ENCODE measurements at regions not wholly inside any gene's neighbourhood (a gene's known extent, or its start where the extent isn't known, plus 50 kb on each side); places are given as distances from the start of the nearest gene placed in this dataset.
"Not testable (repeated sequence)": the region's sequence is repeated elsewhere in the genome, so short reads cannot be mapped to it uniquely, and the experiment has no call there.

DNA sequence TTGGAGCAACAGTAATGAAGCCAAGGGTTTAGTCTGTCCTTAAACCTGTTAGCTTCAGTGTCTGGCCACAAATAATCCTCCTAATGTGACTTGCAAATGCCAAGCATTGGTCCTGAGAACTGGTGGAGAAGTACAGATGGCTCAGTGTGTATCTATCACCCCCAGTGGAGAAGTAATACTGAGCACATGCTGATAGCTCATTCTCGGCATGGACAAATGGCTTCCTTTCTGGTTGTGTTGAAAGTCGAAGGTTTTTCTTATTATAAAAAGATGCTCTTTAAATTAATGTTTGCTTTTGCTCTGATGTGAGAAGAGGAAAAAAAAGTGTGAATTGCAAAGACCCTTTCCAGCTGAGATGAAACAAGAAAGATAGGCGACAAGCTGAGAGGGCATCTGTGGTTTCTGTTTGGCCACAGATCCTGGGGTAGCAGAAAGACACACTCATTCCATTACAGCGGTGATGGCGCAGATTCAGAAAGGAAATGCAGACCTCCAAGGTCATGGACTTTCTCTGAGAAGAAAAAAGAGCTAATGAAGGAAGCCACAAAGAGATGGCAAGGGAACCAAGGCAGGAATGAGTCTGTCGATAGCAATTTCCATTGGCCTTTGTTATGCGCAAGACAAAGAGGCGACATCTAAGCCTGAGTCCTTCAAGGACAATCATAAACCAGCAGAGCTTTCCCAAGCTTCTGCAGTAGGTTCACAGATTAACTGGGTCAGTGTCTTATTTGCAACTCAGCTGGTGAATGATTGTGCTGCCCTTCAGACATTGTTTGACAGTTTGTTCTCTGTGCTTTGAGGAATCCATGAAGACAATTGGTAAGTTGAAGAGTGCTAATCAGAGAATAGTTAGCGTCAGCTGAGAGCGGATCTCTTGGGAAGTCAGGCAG, 155.5 kb upstream of the RGS6 start:
- no peaks in the 10 kb centered on the region for H3K36me3 Mint-ChIP-seq (ENCODE audit: low read depth)
- DNase-seq = no peak
- no peaks in the 10 kb centered on the region for H3K9me3 ChIP-seq (ENCODE audit: control insufficient read depth, low read length, poor library complexity, severe bottlenecking)
- peaks cover 4% of the 10 kb centered on the region for H3K4me1 Mint-ChIP-seq
- peaks cover 55% of the 10 kb centered on the region for H3K27me3 Mint-ChIP-seq
- ATAC-seq = no peak
- H3K27ac Mint-ChIP-seq = no peak overlapping the region
- no peak overlapping the region for H3K4me3 Mint-ChIP-seq

DNA sequence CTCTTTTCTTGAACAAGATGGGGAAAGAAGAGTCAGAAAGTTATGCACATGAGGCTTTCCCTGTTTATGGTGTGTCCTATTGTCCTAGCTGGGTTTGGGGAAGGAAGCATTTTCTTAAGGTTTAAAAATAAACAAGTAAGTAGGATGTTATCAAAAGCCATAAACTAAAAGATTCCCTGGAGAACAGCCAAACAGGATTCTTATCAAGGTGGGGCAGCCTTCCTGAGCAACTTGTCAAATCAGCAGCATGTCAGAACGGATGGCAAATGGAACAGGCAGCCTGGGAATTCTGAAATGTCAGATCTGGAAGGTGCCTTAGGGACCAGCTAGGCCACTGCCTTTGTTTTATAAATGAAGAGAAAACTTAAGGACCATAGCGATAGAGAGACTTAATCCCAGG, 152.2 kb upstream of the RGS6 start:
- H3K9me3 ChIP-seq (ENCODE audit: control insufficient read depth, low read length, poor library complexity, severe bottlenecking) = no peaks in the 10 kb centered on the region
- H3K36me3 Mint-ChIP-seq (ENCODE audit: low read depth) = no peaks in the 10 kb centered on the region
- H3K27me3 Mint-ChIP-seq = peaks cover 48% of the 10 kb centered on the region
- DNase-seq (no peak), ATAC-seq (no peak)
- no peak overlapping the region for H3K27ac Mint-ChIP-seq
- H3K4me3 Mint-ChIP-seq = no peak overlapping the region
- H3K4me1 Mint-ChIP-seq = peaks cover 4% of the 10 kb centered on the region

DNA sequence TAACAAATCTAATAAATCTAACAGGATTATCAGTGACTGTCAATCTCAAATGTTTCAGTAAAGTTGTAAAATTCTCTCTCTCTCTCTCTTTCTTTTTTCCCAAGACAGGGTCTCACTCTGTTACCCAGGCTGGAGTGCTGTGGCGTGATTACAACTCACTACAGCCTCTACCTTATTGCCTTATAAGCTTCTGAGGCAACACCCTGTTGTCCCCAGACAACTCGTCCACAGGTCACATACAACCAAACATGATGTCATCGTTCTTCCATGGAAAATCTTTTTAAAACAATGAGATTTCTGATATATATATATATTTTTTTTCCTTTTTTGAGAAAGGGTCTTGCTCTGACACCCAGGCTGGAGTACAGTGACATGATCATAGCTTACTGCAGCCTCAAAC, 151.4 kb upstream of the RGS6 start:
- Mint-ChIP-seq H3K4me3 (no peak overlapping the region), H3K36me3 (ENCODE audit: low read depth) (no peaks in the 10 kb centered on the region), H3K27ac (no peak overlapping the region), H3K4me1 (peaks cover 4% of the 10 kb centered on the region), H3K27me3 (peaks cover 42% of the 10 kb centered on the region)
- H3K9me3 ChIP-seq (ENCODE audit: control insufficient read depth, low read length, poor library complexity, severe bottlenecking) = no peaks in the 10 kb centered on the region
- no peak for DNase-seq
- ATAC-seq = no peak

DNA sequence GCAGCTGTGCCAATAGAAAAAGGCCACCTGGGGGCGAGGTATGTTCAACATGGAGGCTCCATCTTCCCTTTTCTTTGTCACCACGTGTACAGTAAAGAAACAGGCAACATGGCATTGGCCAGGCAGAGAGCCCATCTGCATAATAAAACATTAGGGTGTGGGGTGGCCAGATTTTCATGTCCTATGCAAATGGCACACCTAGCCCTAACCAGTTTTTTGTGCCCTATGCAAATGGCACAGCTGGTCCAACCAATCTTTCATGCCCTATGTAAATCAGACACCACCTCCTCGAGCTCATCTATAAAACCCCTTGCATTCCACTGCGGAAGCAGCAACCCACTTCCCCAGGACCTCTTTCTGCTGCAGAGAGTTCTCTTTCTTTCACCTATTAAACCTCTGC, 149.1 kb upstream of the RGS6 start:
- Mint-ChIP-seq H3K4me3 (no peak overlapping the region), H3K27ac (no peak overlapping the region), H3K36me3 (ENCODE audit: low read depth) (no peaks in the 10 kb centered on the region), H3K27me3 (peaks cover 26% of the 10 kb centered on the region), H3K4me1 (no peaks in the 10 kb centered on the region)
- no peaks in the 10 kb centered on the region for H3K9me3 ChIP-seq (ENCODE audit: control insufficient read depth, low read length, poor library complexity, severe bottlenecking)
- DNase-seq = no peak
- ATAC-seq = no peak

DNA sequence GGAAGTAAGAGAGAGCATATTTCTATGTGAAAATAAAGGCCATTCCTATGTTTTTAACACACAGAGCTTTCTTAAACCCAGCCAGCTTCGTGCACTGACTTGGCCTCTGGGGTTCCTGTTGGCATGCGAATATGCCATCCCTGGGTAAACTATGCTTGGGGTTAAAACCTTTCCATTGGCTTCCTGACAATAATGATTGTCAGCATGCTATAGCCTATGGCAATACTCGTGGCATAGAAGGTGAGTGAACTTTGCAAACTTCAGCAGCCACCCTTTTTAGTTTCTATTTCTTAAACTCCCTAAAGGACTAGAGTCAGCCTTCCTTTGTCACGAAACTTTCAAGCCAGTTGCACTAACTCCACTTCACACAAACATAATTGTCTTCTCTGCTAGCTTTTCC, 148.4 kb upstream of the RGS6 start:
- no peaks in the 10 kb centered on the region for H3K36me3 Mint-ChIP-seq (ENCODE audit: low read depth)
- no peak overlapping the region for H3K27ac Mint-ChIP-seq
- no peaks in the 10 kb centered on the region for H3K9me3 ChIP-seq (ENCODE audit: control insufficient read depth, low read length, poor library complexity, severe bottlenecking)
- peaks cover 21% of the 10 kb centered on the region for H3K27me3 Mint-ChIP-seq
- no peak overlapping the region for H3K4me3 Mint-ChIP-seq
- no peaks in the 10 kb centered on the region for H3K4me1 Mint-ChIP-seq
- ATAC-seq = no peak
- DNase-seq = no peak

DNA sequence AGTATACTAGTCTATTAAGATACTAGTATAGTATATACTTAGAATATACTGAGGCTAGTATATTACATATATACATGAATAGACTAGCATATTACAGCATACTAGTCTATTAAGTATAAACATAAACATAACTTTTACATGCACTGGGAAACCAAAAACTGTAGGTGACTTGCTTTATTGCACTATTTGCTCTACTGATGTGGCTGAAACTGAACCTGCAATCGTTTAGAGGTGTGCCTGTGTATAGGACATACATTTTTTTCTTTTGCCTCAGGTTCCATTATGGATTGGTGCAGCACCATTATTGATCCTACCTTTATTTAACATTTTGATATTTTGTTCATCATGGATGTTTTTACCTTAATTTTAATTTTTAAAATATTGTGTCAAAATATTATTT, 143.2 kb upstream of the RGS6 start:
- DNase-seq = no peak
- ATAC-seq = no peak
- H3K9me3 ChIP-seq (ENCODE audit: control insufficient read depth, low read length, poor library complexity, severe bottlenecking) = no peaks in the 10 kb centered on the region
- Mint-ChIP-seq H3K27me3 (no peaks in the 10 kb centered on the region), H3K27ac (no peak overlapping the region), H3K4me3 (no peak overlapping the region), H3K36me3 (ENCODE audit: low read depth) (no peaks in the 10 kb centered on the region), H3K4me1 (no peaks in the 10 kb centered on the region)

DNA sequence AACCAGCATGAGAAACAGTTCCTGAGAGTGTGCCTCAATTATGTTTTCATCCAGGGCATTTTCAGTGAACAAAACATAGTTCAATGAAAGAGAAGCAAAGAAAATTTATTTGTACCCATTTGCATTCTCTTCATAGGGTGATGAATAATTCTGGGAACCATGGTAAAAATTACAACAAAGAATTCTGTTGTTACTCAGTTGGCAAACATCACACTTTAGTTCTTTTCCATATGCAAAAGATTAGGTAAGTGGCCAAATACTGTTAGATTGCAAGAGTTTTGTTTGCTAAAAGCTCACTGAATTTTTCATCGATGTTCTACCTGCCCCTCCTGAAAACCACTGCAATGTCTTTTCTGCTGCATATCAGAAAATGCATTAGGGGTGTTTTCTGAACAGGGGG, 132.4 kb upstream of the RGS6 start:
- DNase-seq = no peak
- Mint-ChIP-seq H3K4me1 (no peaks in the 10 kb centered on the region), H3K27me3 (peaks cover 55% of the 10 kb centered on the region), H3K36me3 (ENCODE audit: low read depth) (peaks cover 5% of the 10 kb centered on the region), H3K4me3 (no peak overlapping the region), H3K27ac (no peak overlapping the region)
- no peak for ATAC-seq
- no peaks in the 10 kb centered on the region for H3K9me3 ChIP-seq (ENCODE audit: control insufficient read depth, low read length, poor library complexity, severe bottlenecking)

DNA sequence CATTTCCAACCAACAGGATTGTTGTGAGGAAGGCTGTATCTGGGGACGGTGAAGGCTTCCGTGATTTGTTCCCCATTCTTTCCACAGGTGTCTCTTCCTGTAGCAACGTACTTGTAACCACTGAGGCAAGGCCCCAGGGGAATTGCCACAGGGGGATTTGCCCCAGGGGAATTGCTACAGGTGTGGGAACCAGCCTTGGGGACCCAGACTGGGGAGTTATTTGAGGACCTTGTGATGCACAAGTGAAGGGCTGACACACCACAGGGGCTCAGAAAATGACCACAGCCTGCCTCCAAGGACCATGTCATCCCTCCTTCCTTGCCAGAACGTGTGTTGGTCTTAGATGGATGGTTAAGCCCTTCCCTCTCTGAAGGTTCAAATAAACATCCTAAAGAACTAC, 131.4 kb upstream of the RGS6 start:
- Mint-ChIP-seq H3K36me3 (ENCODE audit: low read depth) (peaks cover 6% of the 10 kb centered on the region), H3K4me1 (no peaks in the 10 kb centered on the region), H3K4me3 (no peak overlapping the region), H3K27ac (no peak overlapping the region), H3K27me3 (peaks cover 54% of the 10 kb centered on the region)
- no peak for DNase-seq
- no peak for ATAC-seq
- H3K9me3 ChIP-seq (ENCODE audit: control insufficient read depth, low read length, poor library complexity, severe bottlenecking) = no peaks in the 10 kb centered on the region

DNA sequence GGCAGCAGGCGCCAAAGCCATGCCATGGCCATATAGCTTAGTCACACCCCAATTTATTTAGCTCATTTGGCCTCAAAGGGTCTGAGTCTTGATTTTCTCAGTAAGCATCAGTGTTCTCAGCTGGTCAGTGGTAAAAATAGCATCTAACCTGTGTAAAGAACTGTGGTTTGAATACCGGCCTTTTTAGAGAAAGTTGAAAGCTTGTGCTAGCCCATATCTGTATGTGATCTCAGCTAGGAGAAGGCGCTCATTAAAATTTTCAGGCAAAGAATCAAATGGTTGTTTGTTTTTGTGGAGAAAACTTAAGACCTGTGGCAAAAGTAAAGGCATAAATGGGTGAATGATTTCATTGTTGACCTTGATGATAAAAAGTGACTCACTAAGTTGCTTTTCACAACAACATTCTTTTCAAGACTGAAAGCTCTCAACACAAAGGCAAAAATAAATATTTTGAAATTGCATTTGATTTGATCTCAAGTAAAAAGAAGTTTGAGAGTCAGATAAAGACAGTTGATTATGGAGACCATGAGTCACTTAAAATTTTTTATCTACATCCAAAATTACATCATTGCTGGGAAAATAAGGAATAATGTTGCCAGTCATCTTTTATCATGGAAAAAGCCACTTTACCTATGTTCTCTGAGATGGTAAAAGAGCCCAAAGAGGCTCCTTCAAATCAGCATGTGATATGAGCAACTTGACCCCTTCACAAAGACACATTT, 128.5 kb upstream of the RGS6 start:
- no peaks in the 10 kb centered on the region for H3K4me1 Mint-ChIP-seq
- DNase-seq = no peak
- peaks cover 4% of the 10 kb centered on the region for H3K36me3 Mint-ChIP-seq (ENCODE audit: low read depth)
- H3K9me3 ChIP-seq (ENCODE audit: control insufficient read depth, low read length, poor library complexity, severe bottlenecking) = no peaks in the 10 kb centered on the region
- ATAC-seq = no peak
- H3K4me3 Mint-ChIP-seq = no peak overlapping the region
- no peak overlapping the region for H3K27ac Mint-ChIP-seq
- H3K27me3 Mint-ChIP-seq = peaks cover 46% of the 10 kb centered on the region

DNA sequence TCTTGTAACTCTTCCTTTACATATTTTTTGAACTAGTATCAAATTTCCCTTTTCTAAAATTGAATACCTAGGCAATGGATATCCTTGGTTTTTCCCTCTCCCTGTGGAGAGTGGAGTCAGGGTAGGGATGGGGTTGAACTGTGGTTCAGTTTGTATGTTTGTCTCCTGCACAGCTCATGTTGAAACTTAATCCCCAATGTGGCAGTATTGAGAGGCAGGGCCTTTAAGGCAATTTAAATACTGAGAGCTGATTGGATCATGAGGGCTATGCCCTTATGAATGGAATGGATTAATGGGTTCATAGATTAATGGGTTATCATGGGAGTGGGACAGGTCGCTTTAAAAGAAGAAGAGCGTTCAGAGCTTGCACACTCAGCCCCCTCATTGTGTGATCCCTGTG, 127.2 kb upstream of the RGS6 start:
- peaks cover 3% of the 10 kb centered on the region for H3K36me3 Mint-ChIP-seq (ENCODE audit: low read depth)
- H3K27ac Mint-ChIP-seq = no peak overlapping the region
- no peaks in the 10 kb centered on the region for H3K9me3 ChIP-seq (ENCODE audit: control insufficient read depth, low read length, poor library complexity, severe bottlenecking)
- H3K4me1 Mint-ChIP-seq = no peaks in the 10 kb centered on the region
- DNase-seq (no peak), ATAC-seq (no peak)
- peaks cover 43% of the 10 kb centered on the region for H3K27me3 Mint-ChIP-seq
- H3K4me3 Mint-ChIP-seq = no peak overlapping the region

DNA sequence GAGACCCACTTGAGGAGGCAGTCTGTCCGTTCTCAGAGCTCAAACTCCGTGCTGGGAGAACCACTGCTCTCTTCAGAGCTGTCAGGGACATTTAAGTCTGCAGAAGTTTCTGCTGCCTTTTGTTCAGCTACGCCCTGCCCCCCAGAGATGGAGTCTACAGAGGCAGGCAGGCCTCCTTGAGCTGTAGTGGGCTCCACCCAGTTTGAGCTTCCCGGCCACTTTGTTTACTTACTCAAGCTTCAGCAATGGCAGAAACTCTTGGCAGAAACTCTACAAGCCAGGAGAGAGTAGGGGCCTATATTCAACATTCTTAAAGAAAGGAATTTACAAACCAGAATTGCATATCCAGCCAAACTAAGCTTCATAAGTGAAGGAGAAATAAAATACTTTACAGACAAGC, 125.2 kb upstream of the RGS6 start:
- not testable (repeated sequence) for H3K4me3 Mint-ChIP-seq, DNase-seq

DNA sequence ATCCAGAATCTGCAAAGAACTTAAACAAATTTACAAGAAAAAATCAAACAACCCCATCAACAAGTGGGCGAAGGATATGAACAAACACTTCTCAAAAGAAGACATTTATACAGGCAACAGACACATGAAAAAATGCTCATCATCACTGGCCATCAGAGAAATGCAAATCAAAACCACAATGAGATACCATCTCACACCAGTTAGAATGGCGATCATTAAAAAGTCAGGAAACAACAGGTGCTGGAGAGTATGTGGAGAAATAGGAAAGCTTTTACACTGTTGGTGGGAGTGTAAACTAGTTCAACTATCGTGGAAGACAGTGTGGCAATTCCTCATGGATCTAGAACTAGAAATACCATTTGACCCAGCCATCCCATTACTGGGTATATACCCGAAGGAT, 121.4 kb upstream of the RGS6 start:
- H3K27me3 Mint-ChIP-seq = peaks cover 28% of the 10 kb centered on the region
- H3K9me3 ChIP-seq (ENCODE audit: control insufficient read depth, low read length, poor library complexity, severe bottlenecking); H3K36me3 Mint-ChIP-seq (ENCODE audit: low read depth); ATAC-seq; DNase-seq; H3K27ac Mint-ChIP-seq; H3K4me1 Mint-ChIP-seq; H3K4me3 Mint-ChIP-seq: not testable (repeated sequence)

More for the DNA sequence above, 125.2 kb upstream of the RGS6 start:
- H3K36me3 Mint-ChIP-seq (ENCODE audit: low read depth); H3K4me1 Mint-ChIP-seq; H3K9me3 ChIP-seq (ENCODE audit: control insufficient read depth, low read length, poor library complexity, severe bottlenecking); H3K27ac Mint-ChIP-seq; ATAC-seq: not testable (repeated sequence)
- peaks cover 34% of the 10 kb centered on the region for H3K27me3 Mint-ChIP-seq

DNA sequence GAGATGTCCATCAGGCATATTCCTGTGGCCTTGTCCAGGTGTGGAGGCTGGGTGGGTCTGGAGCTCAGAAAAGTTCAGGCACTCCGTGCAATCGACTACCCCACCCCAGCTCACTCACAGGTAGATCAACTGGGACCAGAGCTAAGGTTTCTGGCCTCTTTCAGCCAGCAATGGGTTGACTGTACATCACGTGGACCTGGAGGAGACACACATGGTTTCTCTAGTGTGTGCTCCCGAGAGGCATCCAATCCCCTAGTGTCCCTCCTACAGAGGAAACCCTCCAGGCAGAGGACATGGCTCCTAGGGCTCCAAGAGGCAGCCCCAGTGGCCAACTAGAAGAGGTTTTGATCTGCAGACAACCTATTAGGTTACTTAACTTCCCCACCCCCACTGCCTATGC, 119.5 kb upstream of the RGS6 start:
- ATAC-seq = no peak

DNA sequence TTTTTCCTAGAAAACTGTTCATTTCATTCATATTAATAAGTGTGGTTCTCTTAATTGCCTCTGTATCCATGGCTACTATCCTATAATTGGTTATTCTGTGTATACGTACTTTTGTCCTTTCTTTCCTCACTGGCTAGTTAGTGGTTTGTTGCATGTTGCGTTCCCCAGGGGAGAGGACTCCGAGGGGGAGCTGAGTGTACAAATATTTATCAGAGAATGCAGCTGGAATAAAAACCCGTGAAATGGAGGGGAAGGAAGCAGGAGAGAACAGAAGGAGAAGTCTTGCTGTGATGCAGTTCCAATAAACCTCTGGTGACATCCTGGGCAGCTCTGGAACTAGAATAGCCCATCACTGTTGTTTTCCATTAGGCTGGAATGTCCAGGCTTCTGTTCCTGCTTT, 117.1 kb upstream of the RGS6 start:
- no peaks in the 10 kb centered on the region for H3K9me3 ChIP-seq (ENCODE audit: control insufficient read depth, low read length, poor library complexity, severe bottlenecking)
- Mint-ChIP-seq H3K4me3 (no peak overlapping the region), H3K36me3 (ENCODE audit: low read depth) (no peaks in the 10 kb centered on the region), H3K4me1 (no peaks in the 10 kb centered on the region), H3K27ac (no peak overlapping the region), H3K27me3 (peaks cover 37% of the 10 kb centered on the region)
- DNase-seq (no peak), ATAC-seq (no peak)

More for the DNA sequence above, 119.5 kb upstream of the RGS6 start:
- DNase-seq = no peak
- Mint-ChIP-seq H3K4me3 (no peak overlapping the region), H3K4me1 (no peaks in the 10 kb centered on the region), H3K36me3 (ENCODE audit: low read depth) (no peaks in the 10 kb centered on the region), H3K27ac (no peak overlapping the region), H3K27me3 (peaks cover 29% of the 10 kb centered on the region)
- no peaks in the 10 kb centered on the region for H3K9me3 ChIP-seq (ENCODE audit: control insufficient read depth, low read length, poor library complexity, severe bottlenecking)
